GM12878 (cell line): ENCODE measurements at regions not wholly inside any gene's neighbourhood (a gene's known extent, or its start where the extent isn't known, plus 50 kb on each side); places are given as distances from the start of the nearest gene placed in this dataset.

ENCODE experiments used
- CBFB ChIP-seq: IDR thresholded peaks from 2 replicates; pipeline ENCODE4 v1.6.1; 2016; ENCODE audit warnings: antibody characterized with exemption, low read depth
- EP300 ChIP-seq, 2 experiments: fragments of 150-350 bp in 1 of 2; IDR thresholded peaks; 2 replicates each; pipeline ENCODE4 v1.6.1; 2011 to 2012; ENCODE audit warnings: low read depth in 2 of 2, low read length in 2 of 2, borderline replicate concordance in 1 of 2, improper control_type of control experiment in 1 of 2, inconsistent platforms in 1 of 2; ENCODE audit not compliant: control insufficient read depth in 1 of 2
- EZH2 ChIP-seq: IDR thresholded peaks from 2 replicates; pipeline ENCODE4 v1.6.1; 2012; ENCODE audit warnings: low read depth, mild to moderate bottlenecking, control low read depth, inconsistent platforms, low read length, borderline replicate concordance; ENCODE audit not compliant: control insufficient read depth
- RAD21 ChIP-seq: IDR thresholded peaks from 2 replicates; pipeline ENCODE4 v1.6.1; 2011; ENCODE audit warnings: mild to moderate bottlenecking, low read depth, low read length, moderate library complexity; ENCODE audit not compliant: insufficient read depth
- RCOR1 ChIP-seq: conservative IDR thresholded peaks from 2 replicates; pipeline ENCODE4 v1.6.1; 2012; ENCODE audit warnings: low read depth, low read length, improper control_type of control experiment
- REST ChIP-seq: IDR thresholded peaks from 2 replicates; pipeline ENCODE4 v1.6.1; 2012; ENCODE audit warnings: mild to moderate bottlenecking, low read depth, low read length
- SIN3A ChIP-seq: IDR thresholded peaks from 2 replicates; pipeline ENCODE4 v1.6.1; 2012; ENCODE audit warnings: low read depth, low read length, improper control_type of control experiment
- TAF1 ChIP-seq: IDR thresholded peaks from 2 replicates; pipeline ENCODE4 v1.6.1; 2011; ENCODE audit warnings: mild to moderate bottlenecking, low read depth, low read length, borderline replicate concordance
- TCF7 ChIP-seq: IDR thresholded peaks from 2 replicates; pipeline ENCODE4 v1.6.1; 2014; ENCODE audit warnings: antibody characterized with exemption, borderline replicate concordance
- ZNF24 ChIP-seq: fragments of 450-650 bp; IDR thresholded peaks from 2 replicates; pipeline ENCODE4 v1.6.1; 2017; ENCODE audit warnings: antibody characterized with exemption, mild to moderate bottlenecking
- ZZZ3 ChIP-seq: IDR thresholded peaks from 2 replicates; pipeline ENCODE4 v1.6.1; 2011; ENCODE audit warnings: low read depth; ENCODE audit not compliant: control insufficient read depth, insufficient read length
- TF ChIP-seq, protein P1 (sequence below): IDR thresholded peaks from 2 replicates; pipeline ENCODE4 v1.6.1; 2012; ENCODE audit warnings: low read depth, low read length, improper control_type of control experiment
- TF ChIP-seq, protein P2 (sequence below), 3 experiments: IDR thresholded peaks in 2 of 3; conservative IDR thresholded peaks in 1 of 3; 2 replicates each; pipeline ENCODE4 v1.5.1; 2011; ENCODE audit warnings: low read depth in 3 of 3, low read length in 3 of 3, mild to moderate bottlenecking in 3 of 3, control low read depth in 2 of 3, moderate library complexity in 2 of 3, inconsistent platforms in 1 of 3, mixed read lengths in 1 of 3; ENCODE audit not compliant: control insufficient read depth in 2 of 3, insufficient read depth in 1 of 3; ENCODE audit errors: extremely low read depth in 1 of 3

DNA sequence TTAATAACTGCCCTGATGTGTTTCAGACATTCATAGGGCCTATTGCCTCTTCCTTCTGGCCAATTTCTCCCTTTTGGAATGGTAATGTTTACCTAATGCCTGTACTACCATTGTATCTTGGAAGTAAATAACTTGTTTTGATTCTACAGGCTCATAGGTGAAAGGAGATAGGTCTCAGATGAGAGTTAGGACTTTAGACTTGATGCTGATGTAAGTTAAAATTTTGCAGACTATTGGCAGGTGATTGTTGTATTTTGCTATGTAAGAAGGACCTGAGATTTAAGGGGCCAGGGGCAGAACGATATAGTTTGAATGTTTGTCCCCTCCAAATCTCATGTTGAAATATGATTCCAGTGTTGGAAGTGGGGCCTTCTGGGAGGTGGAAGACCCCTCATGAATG, 215.5 kb downstream of the SLC39A8 start:
- TF ChIP-seq SIN3A (no peak), RCOR1 (no peak), EZH2 (no peak), REST (no peak), TCF7 (no peak), EP300 (IDR thresholded peaks at IDR 0.05; ENCODE audit: borderline replicate concordance in 1 of 2, control insufficient read depth in 1 of 2, low read depth in 2 of 2, low read length in 2 of 2) (no peak), RAD21 (no peak), CBFB (no peak), TAF1 (no peak), ZNF24 (no peak), ZZZ3 (no peak)
- TF ChIP-seq, protein P1, sequence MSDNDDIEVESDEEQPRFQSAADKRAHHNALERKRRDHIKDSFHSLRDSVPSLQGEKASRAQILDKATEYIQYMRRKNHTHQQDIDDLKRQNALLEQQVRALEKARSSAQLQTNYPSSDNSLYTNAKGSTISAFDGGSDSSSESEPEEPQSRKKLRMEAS = no peak
- TF ChIP-seq, protein P2, sequence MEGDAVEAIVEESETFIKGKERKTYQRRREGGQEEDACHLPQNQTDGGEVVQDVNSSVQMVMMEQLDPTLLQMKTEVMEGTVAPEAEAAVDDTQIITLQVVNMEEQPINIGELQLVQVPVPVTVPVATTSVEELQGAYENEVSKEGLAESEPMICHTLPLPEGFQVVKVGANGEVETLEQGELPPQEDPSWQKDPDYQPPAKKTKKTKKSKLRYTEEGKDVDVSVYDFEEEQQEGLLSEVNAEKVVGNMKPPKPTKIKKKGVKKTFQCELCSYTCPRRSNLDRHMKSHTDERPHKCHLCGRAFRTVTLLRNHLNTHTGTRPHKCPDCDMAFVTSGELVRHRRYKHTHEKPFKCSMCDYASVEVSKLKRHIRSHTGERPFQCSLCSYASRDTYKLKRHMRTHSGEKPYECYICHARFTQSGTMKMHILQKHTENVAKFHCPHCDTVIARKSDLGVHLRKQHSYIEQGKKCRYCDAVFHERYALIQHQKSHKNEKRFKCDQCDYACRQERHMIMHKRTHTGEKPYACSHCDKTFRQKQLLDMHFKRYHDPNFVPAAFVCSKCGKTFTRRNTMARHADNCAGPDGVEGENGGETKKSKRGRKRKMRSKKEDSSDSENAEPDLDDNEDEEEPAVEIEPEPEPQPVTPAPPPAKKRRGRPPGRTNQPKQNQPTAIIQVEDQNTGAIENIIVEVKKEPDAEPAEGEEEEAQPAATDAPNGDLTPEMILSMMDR (IDR thresholded peaks at IDR 0.05 in 2 of 3, conservative IDR thresholded peaks at IDR 0.05 in 1 of 3; ENCODE audit: control insufficient read depth in 2 of 3, extremely low read depth in 1 of 3, insufficient read depth in 1 of 3, low read depth in 3 of 3, low read length in 3 of 3) = no peak
